Smooth muscle cell (in vitro differentiated cells): ENCODE measurements at regions not wholly inside any gene's neighbourhood (a gene's known extent, or its start where the extent isn't known, plus 50 kb on each side); places are given as distances from the start of the nearest gene placed in this dataset.
"Not testable (repeated sequence)": the region's sequence is repeated elsewhere in the genome, so short reads cannot be mapped to it uniquely, and the experiment has no call there.

Source experiments
- DNase-seq: peaks from one replicate; lab custom pipeline; 2025; ENCODE audit not compliant: unreplicated experiment; lab: John Stamatoyannopoulos, UW
- H2AFZ ChIP-seq: fragments of 200-600 bp; sonication (generic); 2 replicates; pipeline ENCODE4 v1.6.0; 2016; ENCODE audit warnings: antibody characterized with exemption, low read depth, mild to moderate bottlenecking
- H3F3A ChIP-seq: fragments of 200-600 bp; sonication (generic); 2 replicates; pipeline ENCODE4 v1.6.0; 2017; ENCODE audit warnings: antibody characterized with exemption, low read depth
- H3K27ac ChIP-seq: fragments of 200-600 bp; sonication (generic); 2 replicates; pipeline ENCODE4 v1.5.1; 2016; ENCODE audit warnings: low read depth, mild to moderate bottlenecking
- H3K27me3 ChIP-seq: fragments of 200-600 bp; sonication (generic); 2 replicates; pipeline ENCODE4 v1.6.1; 2016; ENCODE audit warnings: low read depth, mild to moderate bottlenecking
- H3K36me3 ChIP-seq: fragments of 200-600 bp; sonication (generic); 2 replicates; pipeline ENCODE4 v1.5.1; 2016; ENCODE audit warnings: low read depth
- H3K4me1 ChIP-seq: fragments of 200-600 bp; sonication (generic); 2 replicates; pipeline ENCODE4 v1.5.1; 2016; ENCODE audit warnings: low read depth
- H3K4me2 ChIP-seq: fragments of 200-600 bp; sonication (generic); 2 replicates; pipeline ENCODE4 v1.6.0; 2016; ENCODE audit warnings: mild to moderate bottlenecking
- H3K4me3 ChIP-seq: fragments of 200-600 bp; sonication (generic); 2 replicates; pipeline ENCODE4 v1.5.1; 2016; ENCODE audit warnings: mild to moderate bottlenecking
- H3K79me2 ChIP-seq: fragments of 200-600 bp; sonication (generic); 2 replicates; pipeline ENCODE4 v1.6.0; 2016; ENCODE audit warnings: low read depth, mild to moderate bottlenecking
- H3K9ac ChIP-seq: fragments of 200-600 bp; sonication (generic); 2 replicates; pipeline ENCODE4 v1.6.0; 2016; ENCODE audit warnings: low read depth
- H3K9me3 ChIP-seq: fragments of 200-600 bp; sonication (generic); replicated peaks from 2 replicates; pipeline ENCODE4 v1.5.1; 2016; ENCODE audit warnings: low read depth
- H4K20me1 ChIP-seq: fragments of 200-600 bp; sonication (generic); 2 replicates; pipeline ENCODE4 v1.6.0; 2016; ENCODE audit warnings: low read depth
- WGBS: methylation state at CpG from one replicate; pipeline ENCODE4 v1.1.7; 2016; ENCODE audit warnings: low lambda C conversion rate; 5-methylcytosine and 5-hydroxymethylcytosine counted together
- TF ChIP-seq, protein P1 (sequence below): fragments of 200-600 bp; sonication (generic); IDR thresholded peaks from 2 replicates; pipeline ENCODE4 v1.5.1; 2017; ENCODE audit warnings: borderline replicate concordance, mild to moderate bottlenecking, antibody characterized with exemption; ENCODE audit not compliant: insufficient read depth, poor library complexity, severe bottlenecking

DNA sequence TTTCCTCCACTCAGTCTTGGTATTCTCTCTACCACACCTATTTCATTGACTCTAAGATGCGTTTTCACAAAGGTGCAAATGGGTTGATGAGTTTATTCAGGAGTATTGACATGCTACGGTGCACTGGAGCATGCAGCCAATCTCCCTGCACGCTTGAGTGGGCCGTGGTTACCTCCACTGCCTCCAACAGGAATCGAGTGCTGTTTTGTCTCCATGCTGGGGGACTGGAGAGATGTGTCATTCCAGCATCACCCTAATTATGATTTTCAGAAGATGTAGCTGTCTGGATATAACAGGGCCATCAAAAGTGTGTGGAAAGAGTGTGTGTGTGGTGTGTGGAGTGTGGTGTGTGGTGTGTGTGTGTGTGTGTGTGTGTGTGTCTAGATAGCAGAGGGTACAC lies 351.6 kb upstream of the ZFHX3 start:
- no peak overlapping the region for H3K4me2 ChIP-seq
- DNase-seq, result no peak

DNA sequence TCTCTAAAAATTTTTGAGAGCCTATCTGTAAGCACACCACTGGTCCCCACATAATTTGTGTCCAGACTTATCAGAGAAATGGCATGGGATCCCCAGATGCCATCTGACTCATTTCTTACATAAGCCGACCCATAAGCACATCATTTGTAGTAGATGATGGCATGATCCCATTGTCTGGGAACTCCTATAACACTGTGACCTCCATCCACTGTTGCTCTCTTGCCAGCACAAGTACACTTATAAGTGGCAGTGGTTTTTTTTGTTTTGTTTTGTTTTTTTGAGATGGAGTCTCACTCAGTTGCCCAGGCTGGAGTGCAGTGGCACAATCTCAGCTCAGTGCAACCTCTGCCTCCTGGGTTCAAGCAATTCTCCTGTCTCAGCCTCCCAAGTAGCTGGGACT lies 350.7 kb upstream of the ZFHX3 start:
- H3F3A ChIP-seq, H2AFZ ChIP-seq, H4K20me1 ChIP-seq, DNase-seq, H3K36me3 ChIP-seq, H3K27me3 ChIP-seq, H3K79me2 ChIP-seq, H3K9ac ChIP-seq, H3K4me2 ChIP-seq, H3K9me3 ChIP-seq, H3K4me3 ChIP-seq, H3K27ac ChIP-seq, H3K4me1 ChIP-seq: not testable (repeated sequence)
- WGBS, result 92% methylated on average over 1 of the region's 1 CpG

More for the DNA sequence above, 351.6 kb upstream of the ZFHX3 start:
- H2AFZ ChIP-seq, result no peak overlapping the region
- H3F3A ChIP-seq, result no peaks in the 10 kb centered on the region
- H3K79me2 ChIP-seq, result no peaks in the 10 kb centered on the region
- no peaks in the 10 kb centered on the region for H3K27me3 ChIP-seq
- TF ChIP-seq, protein P1, sequence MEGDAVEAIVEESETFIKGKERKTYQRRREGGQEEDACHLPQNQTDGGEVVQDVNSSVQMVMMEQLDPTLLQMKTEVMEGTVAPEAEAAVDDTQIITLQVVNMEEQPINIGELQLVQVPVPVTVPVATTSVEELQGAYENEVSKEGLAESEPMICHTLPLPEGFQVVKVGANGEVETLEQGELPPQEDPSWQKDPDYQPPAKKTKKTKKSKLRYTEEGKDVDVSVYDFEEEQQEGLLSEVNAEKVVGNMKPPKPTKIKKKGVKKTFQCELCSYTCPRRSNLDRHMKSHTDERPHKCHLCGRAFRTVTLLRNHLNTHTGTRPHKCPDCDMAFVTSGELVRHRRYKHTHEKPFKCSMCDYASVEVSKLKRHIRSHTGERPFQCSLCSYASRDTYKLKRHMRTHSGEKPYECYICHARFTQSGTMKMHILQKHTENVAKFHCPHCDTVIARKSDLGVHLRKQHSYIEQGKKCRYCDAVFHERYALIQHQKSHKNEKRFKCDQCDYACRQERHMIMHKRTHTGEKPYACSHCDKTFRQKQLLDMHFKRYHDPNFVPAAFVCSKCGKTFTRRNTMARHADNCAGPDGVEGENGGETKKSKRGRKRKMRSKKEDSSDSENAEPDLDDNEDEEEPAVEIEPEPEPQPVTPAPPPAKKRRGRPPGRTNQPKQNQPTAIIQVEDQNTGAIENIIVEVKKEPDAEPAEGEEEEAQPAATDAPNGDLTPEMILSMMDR, result no peak
- H3K9me3 ChIP-seq, result no peaks in the 10 kb centered on the region
- H3K9ac ChIP-seq, result no peak overlapping the region
- no peak overlapping the region for H3K4me3 ChIP-seq
- H3K4me1 ChIP-seq, result peaks cover 16% of the 10 kb centered on the region
- H3K36me3 ChIP-seq, result no peaks in the 10 kb centered on the region
- no peaks in the 10 kb centered on the region for H4K20me1 ChIP-seq
- 95% methylated on average over 5 of the region's 5 CpGs for WGBS
- H3K27ac ChIP-seq, result no peak overlapping the region

DNA sequence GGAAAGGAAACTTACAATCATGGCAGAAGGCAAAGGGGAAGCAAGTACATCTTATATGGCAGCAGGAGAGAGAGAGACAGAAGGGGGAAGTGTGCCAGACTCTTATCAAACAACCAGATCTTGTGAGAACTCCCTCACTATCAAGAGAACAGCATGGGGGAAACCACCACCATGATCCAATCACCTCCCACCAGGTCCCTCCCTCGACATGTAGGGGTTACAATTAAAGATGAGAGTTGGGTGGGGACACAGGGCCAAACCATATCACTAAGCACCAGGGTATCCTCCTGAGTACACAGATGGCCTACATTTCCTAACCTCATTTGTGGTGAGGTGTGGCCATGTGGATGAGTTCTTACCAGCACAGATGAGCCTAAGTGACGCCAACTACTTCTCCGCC lies 348.6 kb upstream of the ZFHX3 start:
- Histone ChIP-seq H3K36me3 (no peaks in the 10 kb centered on the region), H2AFZ (no peak overlapping the region), H3F3A (no peaks in the 10 kb centered on the region), H3K9me3 (no peaks in the 10 kb centered on the region), H3K9ac (no peak overlapping the region), H3K4me2 (no peak overlapping the region), H3K27ac (no peak overlapping the region), H3K79me2 (no peaks in the 10 kb centered on the region), H3K27me3 (no peaks in the 10 kb centered on the region), H3K4me1 (no peaks in the 10 kb centered on the region), H4K20me1 (no peaks in the 10 kb centered on the region), H3K4me3 (no peak overlapping the region)
- 91% methylated on average over 3 of the region's 3 CpGs for WGBS
- DNase-seq, result no peak
- TF ChIP-seq, protein P1, result no peak

DNA sequence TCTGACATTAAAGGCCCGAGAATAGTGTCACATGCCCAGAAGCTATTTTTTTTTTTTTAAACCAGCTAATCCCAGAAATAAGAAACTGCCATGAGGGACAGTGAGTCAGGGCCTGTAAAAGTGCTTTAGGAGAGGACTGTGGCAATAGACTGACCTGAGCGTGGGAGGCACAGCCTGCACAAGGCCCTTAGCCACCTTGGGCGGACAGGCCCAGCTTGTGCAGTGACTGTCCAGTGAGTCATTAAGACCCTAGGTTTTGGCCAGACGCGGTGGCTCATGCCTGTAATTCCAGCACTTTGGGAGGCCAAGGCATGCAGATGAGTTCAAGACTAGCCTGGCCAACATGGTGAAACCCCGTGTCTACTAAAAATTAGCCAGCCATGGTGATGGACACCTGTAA lies 343.0 kb upstream of the ZFHX3 start:
- TF ChIP-seq, protein P1, result no peak
- H3K79me2 ChIP-seq, result no peaks in the 10 kb centered on the region
- H3F3A ChIP-seq, result no peaks in the 10 kb centered on the region
- peak overlapping the region; percentile 52 for H3K4me2 ChIP-seq
- no peak overlapping the region for H2AFZ ChIP-seq
- peaks cover 7% of the 10 kb centered on the region for H3K4me1 ChIP-seq
- H3K27me3 ChIP-seq, result no peaks in the 10 kb centered on the region
- no peak overlapping the region for H3K4me3 ChIP-seq
- peak overlapping the region; percentile 62 for H3K9ac ChIP-seq
- H3K27ac ChIP-seq, result peak overlapping the region; percentile 84
- WGBS, result 8% methylated on average over 6 of the region's 6 CpGs
- DNase-seq, result peak; percentile 18
- H3K36me3 ChIP-seq, result no peaks in the 10 kb centered on the region
- no peaks in the 10 kb centered on the region for H4K20me1 ChIP-seq
- H3K9me3 ChIP-seq, result no peaks in the 10 kb centered on the region
